ENCODE measurements at regions not wholly inside any gene's neighbourhood (a gene's known extent, or its start where the extent isn't known, plus 50 kb on each side); places are given as distances from the start of the nearest gene placed in this dataset.

- no peak for TF ChIP-seq CTCF (IDR thresholded peaks at IDR 0.05; ENCODE audit: control extremely low read depth in 1 of 3, insufficient read depth in 1 of 3, low read depth in 1 of 3, low read length in 3 of 3)
- TF ChIP-seq BCL11A (IDR thresholded peaks at IDR 0.05; ENCODE audit: low read depth in 2 of 2, low read length in 2 of 2) = no peak
- TF ChIP-seq KDM4A (IDR thresholded peaks at IDR 0.05; ENCODE audit: low read depth, low read length, severe bottlenecking) = no peak
- no peak for TF ChIP-seq YY1 (IDR thresholded peaks at IDR 0.05; ENCODE audit: low read depth, low read length)
- no peak for TF ChIP-seq RXRA (IDR thresholded peaks at IDR 0.05; ENCODE audit: insufficient read depth, low read depth, low read length)
These were observed 684.0 kb upstream of the ACO1 start for GRCh38 chr9:31700252-31701045.
